RPMI7951 (cell line): ENCODE measurements at regions not wholly inside any gene's neighbourhood (a gene's known extent, or its start where the extent isn't known, plus 50 kb on each side); places are given as distances from the start of the nearest gene placed in this dataset.

ENCODE experiments used
- DNase-seq: peaks from one replicate; pipeline ENCODE4 v3.0.0-alpha.2; 2012; ENCODE audit warnings: low read depth

DNA sequence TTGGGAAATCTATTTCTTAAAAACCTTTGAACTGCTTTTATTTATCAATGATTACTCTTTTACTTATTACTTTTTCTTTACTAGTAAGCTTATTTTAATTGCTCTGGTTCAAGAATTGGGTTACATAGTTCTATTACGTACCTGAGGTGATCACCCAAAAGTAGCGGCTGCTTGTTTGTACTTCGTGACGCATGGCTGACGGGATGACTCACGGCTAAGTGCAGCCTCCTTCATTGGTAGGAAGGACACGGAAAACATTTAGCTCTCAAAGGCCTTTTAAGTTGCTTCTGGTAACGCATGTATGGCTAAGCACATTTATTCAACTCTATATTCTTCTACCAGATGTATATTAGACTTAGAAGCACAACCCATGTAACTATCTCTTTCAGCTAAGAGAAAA is 285.8 kb upstream of the SP4 start:
- DNase-seq, result no peak

DNA sequence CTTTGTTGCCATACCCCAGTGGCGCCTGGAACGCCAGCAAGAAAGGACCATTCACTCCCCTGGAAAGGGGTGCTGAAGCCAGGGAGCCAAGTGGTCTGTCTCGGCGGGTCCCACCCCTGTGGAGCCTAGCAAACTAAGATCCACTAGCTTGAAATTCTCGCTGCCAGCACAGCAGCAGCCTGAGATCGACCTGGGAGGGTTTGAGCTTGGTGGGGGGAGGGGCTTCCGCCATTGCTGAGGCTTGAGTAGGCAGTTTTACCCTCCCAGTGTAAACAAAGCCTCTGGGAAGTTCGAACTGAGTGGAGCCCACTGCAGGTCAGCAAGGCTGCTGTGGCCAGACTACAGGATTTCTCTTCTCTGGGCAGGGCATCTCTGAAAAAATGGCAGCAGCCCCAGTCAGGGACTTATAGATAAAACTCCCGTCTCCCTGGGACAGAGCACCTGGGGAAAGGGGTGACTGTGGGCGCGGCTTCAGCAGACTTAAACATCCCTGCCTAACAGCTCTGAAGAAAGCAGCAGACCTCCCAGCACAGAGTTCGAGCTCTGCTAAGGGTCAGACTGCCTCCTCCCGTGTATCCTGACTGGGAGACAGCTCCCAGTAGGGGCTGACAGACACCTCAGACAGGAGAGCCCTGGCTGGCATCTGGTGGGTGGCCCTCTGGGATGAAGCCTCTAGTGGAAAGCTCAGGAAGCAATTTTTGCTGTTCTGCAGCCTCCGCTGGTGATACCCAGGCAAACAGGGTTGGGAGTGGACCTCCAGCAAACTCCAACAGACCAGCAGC is 281.1 kb upstream of the SP4 start:
- no peak for DNase-seq

DNA sequence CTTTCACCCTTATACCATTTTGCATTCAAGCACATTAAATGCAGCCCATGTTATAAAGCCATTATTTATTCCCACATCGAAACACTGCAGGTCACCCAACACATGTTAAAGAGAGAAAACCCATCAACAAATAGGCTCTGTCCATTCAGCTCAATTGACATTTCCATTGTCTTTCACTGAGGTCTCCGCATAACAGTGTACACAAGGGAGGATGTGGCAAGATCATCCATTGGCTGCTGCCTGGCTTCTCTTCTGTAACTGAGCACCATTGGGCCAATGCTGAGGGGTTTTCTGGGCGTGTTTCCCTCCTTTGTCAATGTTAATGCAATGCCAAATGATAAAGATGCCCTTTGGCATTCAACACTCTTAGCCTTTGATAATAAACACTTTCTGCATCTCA is 278.1 kb upstream of the SP4 start:
- no peak for DNase-seq

DNA sequence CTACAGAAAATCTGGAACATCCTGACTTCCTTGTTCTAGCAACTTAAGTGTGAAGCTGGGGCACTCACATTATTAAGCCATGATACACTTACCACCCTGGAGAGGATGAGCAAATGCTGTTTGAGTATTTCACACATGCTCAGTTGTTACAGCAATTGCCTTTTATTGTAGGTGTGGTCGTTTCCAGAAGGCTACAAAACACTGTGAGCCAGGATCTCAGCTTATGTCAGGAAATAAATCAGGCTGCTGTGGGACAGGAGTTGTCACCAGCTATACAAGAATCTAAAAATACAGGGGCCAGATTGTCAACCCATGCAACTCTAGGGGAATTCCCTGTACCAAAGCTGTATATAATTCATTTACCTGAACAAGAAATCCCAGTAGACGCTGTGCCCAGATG is 273.3 kb upstream of the SP4 start:
- DNase-seq, result no peak

DNA sequence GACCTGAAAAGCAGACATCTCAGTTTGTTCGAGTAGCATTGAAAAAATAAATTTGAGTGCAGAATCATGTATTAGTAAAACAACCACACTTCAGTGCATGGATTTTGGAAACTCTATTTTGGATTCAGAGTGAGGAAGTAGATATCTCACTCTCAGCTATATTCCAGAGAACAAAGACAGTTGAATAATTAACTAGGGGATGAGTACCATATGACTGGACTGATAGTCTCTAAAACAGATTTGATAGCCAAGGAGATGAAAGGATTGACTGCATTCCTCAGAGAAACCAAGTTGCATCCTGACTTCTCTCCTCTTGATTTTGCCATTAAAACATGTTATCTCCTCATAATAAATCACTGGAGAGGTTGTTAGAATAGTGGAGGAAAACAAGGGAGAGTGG is 268.4 kb upstream of the SP4 start:
- no peak for DNase-seq

DNA sequence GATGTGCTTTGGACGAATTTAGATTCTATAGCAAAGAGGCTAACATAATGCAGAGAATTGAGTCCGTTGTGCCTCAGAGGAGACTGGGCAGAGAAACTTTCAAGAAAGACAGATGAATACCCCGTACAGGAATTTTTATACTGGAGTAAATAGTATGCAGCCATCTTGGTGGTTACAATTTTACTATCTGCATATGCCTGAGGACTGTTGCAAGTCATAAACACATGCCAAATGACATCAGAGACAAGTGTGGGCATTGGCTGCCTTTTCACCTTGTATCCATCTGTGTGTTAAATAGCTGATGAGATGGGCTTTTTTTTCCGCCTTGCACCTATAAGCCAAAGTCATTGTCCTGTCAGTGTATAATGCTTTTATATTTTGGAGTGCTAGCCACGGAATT is 267.5 kb upstream of the SP4 start:
- DNase-seq, result no peak

DNA sequence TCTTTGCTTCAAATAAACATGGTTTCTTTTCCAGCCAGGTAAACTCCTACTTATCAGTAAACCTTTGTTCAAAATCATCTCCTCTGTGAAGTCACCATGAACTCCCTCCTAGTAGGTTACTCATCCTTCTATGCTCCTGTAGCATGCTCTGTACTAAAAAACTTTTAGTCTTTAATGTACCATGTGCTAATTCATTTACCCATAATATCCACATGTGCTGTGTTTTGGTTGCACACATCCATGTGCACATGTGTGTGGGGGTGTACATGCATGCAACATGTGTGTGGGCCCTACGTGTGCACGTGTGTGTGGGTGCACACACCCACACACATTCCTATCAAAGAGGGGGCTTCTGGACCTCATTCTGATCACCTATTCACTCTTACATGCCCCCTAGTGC is 259.9 kb upstream of the SP4 start:
- no peak for DNase-seq

DNA sequence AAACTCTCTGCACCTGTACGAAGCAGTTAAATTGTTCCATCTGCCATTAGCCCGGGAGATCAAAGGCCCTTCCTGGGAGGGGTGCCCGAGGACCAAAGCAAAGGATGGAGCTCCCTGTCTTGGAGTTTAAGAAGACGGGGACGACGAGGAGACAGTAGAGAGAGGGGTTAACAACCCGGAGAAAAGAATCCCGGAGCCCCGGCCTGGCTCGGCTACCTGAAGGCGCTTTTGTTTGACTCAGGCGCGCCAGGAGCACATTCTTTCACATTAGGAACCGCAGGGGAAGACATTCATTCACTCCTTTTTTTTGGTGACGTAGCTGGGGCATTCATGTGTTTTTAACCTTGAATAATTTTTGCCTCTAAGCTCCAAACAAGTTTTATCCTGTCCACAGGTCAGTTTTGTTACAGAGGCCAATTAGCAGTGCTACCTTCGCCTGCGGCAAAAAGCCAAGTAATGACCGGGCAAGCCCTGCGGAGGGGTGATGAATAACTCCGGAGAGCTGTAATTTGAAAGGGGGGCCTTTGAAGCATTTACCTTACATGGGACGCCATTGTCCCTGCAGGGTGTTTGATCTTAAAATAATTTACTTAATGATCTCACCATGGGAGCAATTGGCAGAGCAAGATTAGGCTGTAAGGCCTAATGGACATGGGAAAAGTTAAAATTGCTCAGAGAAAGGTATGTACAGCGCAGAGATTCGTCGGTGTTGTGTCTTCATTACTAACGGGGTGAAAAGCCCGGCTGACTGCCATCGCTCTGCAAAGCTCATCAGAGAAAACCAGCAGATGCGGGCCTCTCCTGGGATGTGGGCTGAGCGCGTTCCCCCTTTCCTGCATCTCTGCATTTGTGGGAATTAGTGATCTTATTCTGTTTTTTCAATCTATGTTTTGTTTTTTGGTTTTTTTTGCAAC is 258.0 kb upstream of the SP4 start:
- no peak for DNase-seq

DNA sequence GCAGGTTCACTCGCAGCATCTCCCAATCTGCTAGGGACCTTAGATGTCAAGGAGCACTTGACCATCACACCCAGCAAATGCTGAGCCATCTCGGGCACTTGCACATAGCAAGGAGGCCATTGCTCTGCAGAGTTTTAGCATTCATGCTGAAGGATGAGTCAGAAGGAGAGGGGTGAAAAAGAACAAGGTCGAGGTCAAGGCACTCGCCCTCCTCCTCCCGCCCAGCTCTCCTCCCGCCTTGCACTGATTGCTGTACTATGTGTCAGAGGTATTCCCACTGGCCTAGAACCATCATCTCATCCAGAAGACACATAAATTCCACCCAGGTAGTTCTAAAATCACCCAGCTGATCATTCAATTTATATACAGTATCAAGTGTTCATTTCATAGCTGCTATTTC is 255.1 kb upstream of the SP4 start:
- no peak for DNase-seq

DNA sequence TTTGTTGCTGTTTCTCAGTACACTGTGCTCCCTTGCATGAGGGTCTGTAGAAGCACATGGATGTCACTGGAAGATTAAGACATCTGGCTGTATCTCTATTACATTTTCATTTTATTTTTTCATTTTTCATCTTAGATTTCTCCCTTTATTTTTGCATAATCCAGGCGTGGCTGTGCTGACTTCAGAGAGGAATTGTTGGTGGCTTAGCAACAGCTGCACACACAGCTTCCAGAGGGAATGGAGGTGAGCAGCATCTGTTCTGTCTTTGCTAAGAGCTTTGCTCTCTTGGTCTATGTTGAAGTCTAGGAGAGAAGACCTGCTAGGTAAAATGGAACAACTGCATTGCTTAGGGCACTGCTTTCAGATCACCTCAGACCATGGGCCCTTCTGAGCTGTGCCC is 254.4 kb upstream of the SP4 start:
- no peak for DNase-seq

DNA sequence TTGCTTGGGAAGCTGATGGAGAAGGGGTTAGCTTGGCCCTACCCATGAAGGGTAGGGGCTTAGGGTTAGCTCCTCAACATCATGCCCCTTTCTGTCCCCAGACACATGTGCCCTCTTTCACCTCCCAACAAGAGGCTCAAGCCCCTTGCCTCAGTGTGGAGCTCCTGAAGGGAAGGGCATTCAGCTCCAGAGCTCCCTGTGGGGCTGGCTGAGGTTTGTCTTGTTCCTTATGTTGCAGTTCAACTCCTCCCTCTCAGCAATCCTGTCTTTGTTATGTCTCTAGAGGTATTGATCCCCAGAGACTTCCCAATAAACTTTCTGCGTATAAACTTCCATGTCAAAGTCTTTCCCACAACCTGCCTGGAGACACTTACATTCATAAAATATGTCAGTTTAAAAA is 252.2 kb upstream of the SP4 start:
- DNase-seq, result no peak

DNA sequence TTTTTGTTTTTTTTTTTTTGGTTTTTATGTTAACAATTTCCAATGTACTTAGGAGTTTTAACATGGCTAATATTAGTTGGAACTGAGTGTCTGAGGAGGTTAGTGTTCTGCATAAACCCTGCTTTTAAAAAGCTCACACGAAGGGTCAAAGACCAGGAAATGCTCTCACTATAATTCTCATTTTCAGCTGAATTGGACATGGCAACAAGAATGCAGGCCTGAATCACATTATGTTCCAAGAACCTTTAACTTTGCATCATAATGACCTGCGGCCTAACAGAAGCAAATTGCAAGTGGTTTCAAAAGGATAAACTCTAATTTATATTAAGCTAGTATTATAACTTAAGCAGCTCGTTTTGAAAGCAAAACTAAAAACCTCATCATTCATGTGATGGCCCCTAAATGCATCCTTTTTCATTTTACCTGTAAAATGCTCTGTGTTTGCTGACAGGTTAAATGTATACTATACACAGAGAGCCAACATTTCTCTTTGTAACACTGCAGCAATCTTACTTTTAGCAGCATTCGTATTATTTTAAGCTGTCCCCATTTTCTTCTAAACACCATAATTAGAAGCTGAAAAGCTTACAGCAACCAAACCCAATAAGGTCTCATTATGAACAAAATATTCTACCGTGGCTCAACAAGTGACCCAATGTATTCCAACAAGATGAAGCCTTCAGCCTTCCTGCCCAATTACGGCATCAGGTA is 242.8 kb upstream of the SP4 start:
- DNase-seq, result no peak

DNA sequence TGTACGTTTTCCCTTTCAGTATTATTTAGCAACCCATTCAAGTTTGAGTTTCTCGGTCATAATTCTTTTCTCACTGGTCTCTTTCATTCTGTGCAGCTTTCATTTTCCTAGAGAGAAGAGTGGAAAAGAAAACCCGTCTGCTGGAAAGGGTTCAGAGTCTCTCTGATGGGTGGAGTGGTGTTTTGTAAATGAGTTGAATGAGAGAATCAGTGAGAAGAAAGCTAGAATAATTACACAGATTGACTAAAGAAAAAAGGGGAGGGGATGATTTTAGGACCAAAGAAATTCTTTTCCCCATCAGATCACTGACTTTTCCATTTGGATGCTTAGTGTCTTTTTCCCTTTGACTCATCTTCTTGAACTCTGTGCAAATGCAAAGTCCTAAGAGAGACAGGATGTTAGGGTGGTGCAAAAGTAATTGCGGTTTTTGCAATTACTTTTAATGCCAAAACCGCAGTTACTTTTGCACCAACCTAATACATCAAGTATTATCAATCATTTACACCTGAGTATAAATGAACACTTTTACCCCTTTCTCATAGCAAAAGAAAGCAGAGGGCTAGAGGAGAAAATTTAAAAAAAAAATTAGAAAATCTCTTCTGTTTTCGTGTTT is 242.1 kb upstream of the SP4 start:
- DNase-seq, result no peak

DNA sequence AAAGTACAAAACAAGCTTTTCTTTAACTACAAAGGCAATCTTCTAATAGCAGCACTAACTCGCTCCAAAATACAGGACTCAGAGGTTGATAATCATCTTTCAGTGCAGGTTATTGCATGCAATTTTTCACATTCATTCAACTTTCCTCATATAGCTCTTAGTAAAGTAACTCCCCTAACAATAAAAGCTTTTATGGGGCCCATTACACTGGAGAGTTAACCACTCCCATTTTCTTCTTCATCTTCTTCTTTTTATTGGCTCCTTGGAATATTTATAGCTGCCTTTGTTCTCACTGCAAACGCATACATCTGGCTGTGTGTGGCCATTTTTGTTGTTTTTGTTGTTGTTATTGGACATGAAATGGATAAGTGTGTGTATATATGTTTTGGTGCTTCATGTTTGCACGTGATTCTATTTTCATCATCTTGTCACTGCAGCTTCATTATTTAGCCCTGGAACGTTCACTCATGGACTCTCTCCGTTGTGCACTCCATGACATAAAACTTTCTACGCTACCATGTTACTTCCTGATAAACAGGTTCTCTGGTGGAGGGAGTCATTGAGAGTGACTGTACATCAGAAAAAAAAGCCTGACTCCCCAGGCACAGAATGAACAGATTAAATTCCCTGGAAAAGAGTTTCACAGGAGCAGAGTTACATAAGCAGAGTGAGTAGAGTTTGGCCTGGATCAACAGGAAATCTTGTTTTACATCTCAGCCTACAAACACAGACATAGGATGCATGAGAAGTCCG is 236.4 kb upstream of the SP4 start:
- no peak for DNase-seq

DNA sequence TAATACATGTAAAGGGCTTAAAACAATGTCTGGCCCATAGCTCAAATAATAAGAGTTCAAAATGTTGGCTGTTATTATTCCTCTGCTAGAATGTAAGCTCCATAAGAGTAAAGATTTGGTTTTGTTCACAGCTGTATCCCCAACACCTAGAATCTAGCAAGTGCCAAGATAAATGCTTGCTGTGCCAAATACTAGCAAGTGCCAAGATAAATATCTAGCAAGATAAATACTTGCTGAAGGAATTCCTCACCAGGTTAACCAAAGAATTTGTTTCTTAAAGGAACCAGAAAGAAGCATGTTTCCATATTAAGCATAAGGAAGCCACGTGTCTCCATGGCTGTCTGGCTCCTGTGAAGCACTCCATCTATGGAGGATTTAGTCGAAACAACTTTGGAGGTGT is 235.2 kb upstream of the SP4 start:
- DNase-seq, result no peak

DNA sequence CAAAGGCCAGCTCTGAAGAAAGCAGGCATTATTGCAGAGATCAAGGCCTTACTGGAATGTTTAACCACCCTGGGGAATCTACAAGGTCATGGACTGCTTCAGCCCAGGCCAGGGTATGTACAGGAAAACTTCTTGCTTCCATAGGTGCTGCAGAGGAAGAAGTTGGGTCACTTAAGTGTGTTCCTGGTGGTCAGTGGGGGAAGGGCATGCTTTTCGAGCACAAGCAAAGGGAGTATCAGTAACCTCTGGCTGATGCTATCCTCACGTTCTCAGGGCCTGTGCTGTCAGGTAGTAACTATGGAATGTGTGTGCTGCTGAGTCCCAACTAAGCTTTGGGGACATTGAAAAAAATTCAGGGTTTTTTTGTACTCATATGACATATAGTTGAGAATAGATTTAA is 234.0 kb upstream of the SP4 start:
- no peak for DNase-seq

DNA sequence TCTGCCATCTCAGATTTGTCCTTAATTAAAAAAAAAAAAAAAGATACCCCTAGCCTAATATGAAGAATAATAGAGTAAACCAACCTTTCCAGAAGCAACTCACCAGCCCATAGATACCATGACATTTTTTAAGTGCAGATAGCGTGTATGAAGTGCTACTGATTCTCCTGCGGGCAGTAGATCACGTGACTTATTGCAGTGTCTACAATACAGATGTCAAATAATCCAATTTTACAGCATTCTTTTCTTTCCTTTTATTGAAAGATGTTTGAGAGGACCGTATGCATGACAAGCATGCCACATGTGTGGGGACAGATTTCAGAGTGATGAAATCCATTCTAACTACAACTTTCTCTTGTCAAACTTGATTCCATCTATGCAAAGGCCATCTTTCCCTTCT is 232.9 kb upstream of the SP4 start:
- no peak for DNase-seq

DNA sequence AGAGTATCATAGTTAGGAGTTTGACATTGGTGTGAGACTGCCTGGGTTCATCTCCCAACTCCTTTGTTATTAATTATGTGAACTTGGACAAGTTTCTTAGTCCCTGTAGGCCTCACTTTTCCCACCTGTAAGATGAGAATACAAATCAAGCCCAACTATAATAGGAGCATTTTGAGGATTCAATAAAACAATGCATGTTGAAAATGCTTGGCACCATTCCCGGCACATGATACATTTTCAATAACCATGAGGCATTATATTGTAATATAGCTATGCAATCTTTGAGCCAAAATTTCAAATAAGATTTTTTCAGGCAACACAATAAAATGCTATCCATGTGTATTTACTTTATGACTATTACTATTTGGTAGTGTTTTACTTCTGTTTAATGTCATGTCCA is 229.0 kb upstream of the SP4 start:
- DNase-seq, result no peak

DNA sequence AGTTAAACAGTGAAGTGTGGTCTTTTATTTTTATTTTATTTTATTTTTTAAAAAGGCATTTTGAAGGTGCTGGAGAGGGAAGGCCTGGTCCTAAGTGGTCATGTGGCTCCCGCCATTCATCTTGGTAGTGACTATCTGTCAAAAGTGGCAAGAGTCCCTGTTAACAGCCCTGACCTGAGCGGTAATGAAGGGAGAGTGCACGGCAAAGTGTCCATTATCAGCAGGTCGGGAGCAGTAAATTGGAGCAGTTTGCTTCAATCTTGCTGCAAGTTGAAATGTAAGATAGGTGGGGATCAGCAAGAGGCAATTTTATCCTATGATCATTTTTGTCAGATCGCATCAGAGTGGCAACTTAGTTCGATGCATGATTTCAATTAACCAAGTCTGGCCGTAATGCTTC is 227.4 kb upstream of the SP4 start:
- no peak for DNase-seq

DNA sequence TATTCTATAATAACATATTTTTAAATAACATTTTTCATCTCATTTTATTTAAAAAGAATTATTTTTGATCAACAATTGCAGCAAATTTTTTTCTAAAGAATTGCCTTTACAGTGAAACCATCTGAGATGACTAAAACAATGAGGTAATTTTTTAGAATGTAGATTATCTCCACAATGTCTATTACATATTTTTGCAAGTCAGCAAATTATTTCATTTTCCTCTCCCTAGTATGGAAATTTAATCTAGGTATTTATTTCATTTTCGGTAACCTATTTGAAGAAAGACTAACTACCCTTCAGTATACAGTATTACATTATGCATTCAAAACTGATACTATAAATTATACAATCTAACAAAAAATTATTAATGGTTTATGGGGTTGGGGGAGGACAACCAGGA is 213.2 kb upstream of the SP4 start:
- DNase-seq, result no peak

DNA sequence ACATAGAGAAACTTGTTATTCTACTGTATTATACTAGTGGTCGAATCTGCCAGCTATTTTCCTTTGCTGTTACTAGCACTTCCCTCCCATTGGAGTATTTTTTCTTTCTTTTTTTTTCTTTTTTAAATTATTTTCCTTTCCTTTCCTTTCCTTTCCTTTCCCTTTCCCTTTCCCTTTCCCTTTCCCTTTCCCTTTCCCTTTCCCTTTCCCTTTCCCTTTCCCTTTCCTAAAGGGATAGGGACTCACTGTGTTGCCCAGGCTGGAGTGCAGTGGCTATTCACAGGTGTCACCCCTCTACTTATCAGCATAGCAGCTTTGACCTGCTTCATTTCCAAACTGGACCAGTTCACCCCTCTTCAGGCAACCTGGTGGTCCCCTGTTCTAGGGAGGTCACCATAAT is 212.6 kb upstream of the SP4 start:
- DNase-seq, result no peak

DNA sequence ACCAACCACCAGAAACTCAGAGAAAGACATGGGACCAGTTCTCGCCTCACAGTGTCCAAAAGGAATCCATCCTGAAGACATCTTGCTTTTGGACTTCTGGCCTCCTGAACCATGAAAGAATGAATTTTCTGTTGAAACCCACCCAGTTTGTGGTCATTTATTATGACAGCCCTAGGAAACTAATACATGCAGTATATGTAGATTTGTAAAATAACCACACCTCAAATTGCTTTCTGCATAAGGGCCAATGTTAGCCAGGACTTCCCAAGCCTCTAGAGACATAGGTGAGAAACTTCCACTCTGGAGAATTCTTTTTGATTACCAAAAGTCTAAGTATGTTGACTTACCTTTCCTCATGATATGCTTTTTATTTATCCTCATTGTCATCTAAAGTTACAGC is 210.5 kb upstream of the SP4 start:
- DNase-seq, result no peak
